ENCODE measurements at regions not wholly inside any gene's neighbourhood (a gene's known extent, or its start where the extent isn't known, plus 50 kb on each side); places are given as distances from the start of the nearest gene placed in this dataset.
"Not testable (repeated sequence)": the region's sequence is repeated elsewhere in the genome, so short reads cannot be mapped to it uniquely, and the experiment has no call there.

GRCh38 chr2:145530653-145531052 is 1010.7 kb upstream of the ZEB2 start:
- intact Hi-C loops (cut with micrococcal nuclease; ENCODE audit: unreplicated experiment): no loop called here
- no peak for TF ChIP-seq EZH2 (IDR thresholded peaks at IDR 0.05; ENCODE audit: borderline replicate concordance, low read depth, low read length, poor library complexity, severe bottlenecking)
- TF ChIP-seq CTCF (conservative IDR thresholded peaks at IDR 0.05; ENCODE audit: low read depth, low read length): no peak
- DNase-seq (ENCODE audit: low spot score): no peak
- no peaks in the 10 kb centered on the region for H3K27me3 ChIP-seq (replicated peaks; ENCODE audit: insufficient read depth, low read depth, low read length, poor library complexity)
- no TSS peak for BruUV-seq (replicated peaks)
- peaks cover 15% of the 10 kb centered on the region for H3K4me1 ChIP-seq (ENCODE audit: insufficient read depth, low read length, poor library complexity, severe bottlenecking)
- H3K9me3 ChIP-seq (ENCODE audit: low read depth, low read length, poor library complexity, severe bottlenecking): no peaks in the 10 kb centered on the region
- CTCF ChIA-PET: no interaction called here
- H3K36me3 ChIP-seq (ENCODE audit: insufficient read depth, low read length, poor library complexity, severe bottlenecking): no peaks in the 10 kb centered on the region
- H3K4me3 ChIP-seq (ENCODE audit: low read depth, low read length, poor library complexity, severe bottlenecking): no peak overlapping the region
- POLR2A ChIA-PET (ENCODE audit: low non-redundant PET): no interaction called here
- H3K27ac ChIP-seq (ENCODE audit: low read depth, low read length, poor library complexity, severe bottlenecking): no peak overlapping the region

GRCh38 chr2:145524836-145525235 is 1004.9 kb upstream of the ZEB2 start:
- ChIA-PET CTCF (no interaction called here), POLR2A (ENCODE audit: low non-redundant PET) (interaction anchor here (0.6 to 0.8 kb wide), 2 partner anchors 28 to 236 kb away, joined by 3 to 4 read pairs; no protein-coding TSS in a partner anchor)
- no TSS peak for BruUV-seq (replicated peaks)
- H3K9me3 ChIP-seq (ENCODE audit: low read depth, low read length, poor library complexity, severe bottlenecking): no peaks in the 10 kb centered on the region
- no peak overlapping the region for H3K4me3 ChIP-seq (ENCODE audit: low read depth, low read length, poor library complexity, severe bottlenecking)
- no peak for TF ChIP-seq CTCF (conservative IDR thresholded peaks at IDR 0.05; ENCODE audit: low read depth, low read length)
- TF ChIP-seq EZH2 (IDR thresholded peaks at IDR 0.05; ENCODE audit: borderline replicate concordance, low read depth, low read length, poor library complexity, severe bottlenecking): no peak
- H3K4me1 ChIP-seq (ENCODE audit: insufficient read depth, low read length, poor library complexity, severe bottlenecking): peaks cover 28% of the 10 kb centered on the region
- no peaks in the 10 kb centered on the region for H3K36me3 ChIP-seq (ENCODE audit: insufficient read depth, low read length, poor library complexity, severe bottlenecking)
- no peak overlapping the region for H3K27ac ChIP-seq (ENCODE audit: low read depth, low read length, poor library complexity, severe bottlenecking)
- intact Hi-C loops (cut with micrococcal nuclease; ENCODE audit: unreplicated experiment): no loop called here
- H3K27me3 ChIP-seq (replicated peaks; ENCODE audit: insufficient read depth, low read depth, low read length, poor library complexity): no peaks in the 10 kb centered on the region
- peak; percentile 37 for DNase-seq (ENCODE audit: low spot score)

- Histone ChIP-seq H3K4me1 (ENCODE audit: insufficient read depth, low read length, poor library complexity, severe bottlenecking) (peaks cover 28% of the 10 kb centered on the region), H3K9me3 (ENCODE audit: low read depth, low read length, poor library complexity, severe bottlenecking) (no peaks in the 10 kb centered on the region), H3K4me3 (ENCODE audit: low read depth, low read length, poor library complexity, severe bottlenecking) (no peak overlapping the region), H3K27me3 (replicated peaks; ENCODE audit: insufficient read depth, low read depth, low read length, poor library complexity) (no peaks in the 10 kb centered on the region), H3K27ac (ENCODE audit: low read depth, low read length, poor library complexity, severe bottlenecking) (no peak overlapping the region), H3K36me3 (ENCODE audit: insufficient read depth, low read length, poor library complexity, severe bottlenecking) (no peaks in the 10 kb centered on the region)
- TF ChIP-seq EZH2 (IDR thresholded peaks at IDR 0.05; ENCODE audit: borderline replicate concordance, low read depth, low read length, poor library complexity, severe bottlenecking): no peak
- no peak for TF ChIP-seq CTCF (conservative IDR thresholded peaks at IDR 0.05; ENCODE audit: low read depth, low read length)
- POLR2A ChIA-PET (ENCODE audit: low non-redundant PET): interaction anchor here (0.6 to 0.8 kb wide), 2 partner anchors 27 to 236 kb away, joined by 3 to 4 read pairs; no protein-coding TSS in a partner anchor
- no peak for DNase-seq (ENCODE audit: low spot score)
- intact Hi-C loops (cut with micrococcal nuclease; ENCODE audit: unreplicated experiment): no loop called here
- no TSS peak for BruUV-seq (replicated peaks)
- CTCF ChIA-PET: no interaction called here
These were observed 1004.4 kb upstream of the ZEB2 start for GRCh38 chr2:145524303-145524702.

GRCh38 chr2:145519254-145519653 is 999.3 kb upstream of the ZEB2 start:
- CTCF ChIA-PET; H3K9me3 ChIP-seq (ENCODE audit: low read depth, low read length, poor library complexity, severe bottlenecking); H3K36me3 ChIP-seq (ENCODE audit: insufficient read depth, low read length, poor library complexity, severe bottlenecking); H3K27me3 ChIP-seq (replicated peaks; ENCODE audit: insufficient read depth, low read depth, low read length, poor library complexity); BruUV-seq (replicated peaks); DNase-seq (ENCODE audit: low spot score); H3K4me1 ChIP-seq (ENCODE audit: insufficient read depth, low read length, poor library complexity, severe bottlenecking); H3K27ac ChIP-seq (ENCODE audit: low read depth, low read length, poor library complexity, severe bottlenecking); POLR2A ChIA-PET (ENCODE audit: low non-redundant PET); H3K4me3 ChIP-seq (ENCODE audit: low read depth, low read length, poor library complexity, severe bottlenecking); intact Hi-C loops (cut with micrococcal nuclease; ENCODE audit: unreplicated experiment): not testable (repeated sequence)
